H4 (cell line): ENCODE measurements at regions not wholly inside any gene's neighbourhood (a gene's known extent, or its start where the extent isn't known, plus 50 kb on each side); places are given as distances from the start of the nearest gene placed in this dataset.
A peak's percentile ranks its signal among the peaks of the same experiment; 100 is the strongest.

Experiments
- DNase-seq: peaks from one replicate; pipeline ENCODE4 v3.0.0-alpha.2; 2015; ENCODE audit warnings: low spot score

DNA sequence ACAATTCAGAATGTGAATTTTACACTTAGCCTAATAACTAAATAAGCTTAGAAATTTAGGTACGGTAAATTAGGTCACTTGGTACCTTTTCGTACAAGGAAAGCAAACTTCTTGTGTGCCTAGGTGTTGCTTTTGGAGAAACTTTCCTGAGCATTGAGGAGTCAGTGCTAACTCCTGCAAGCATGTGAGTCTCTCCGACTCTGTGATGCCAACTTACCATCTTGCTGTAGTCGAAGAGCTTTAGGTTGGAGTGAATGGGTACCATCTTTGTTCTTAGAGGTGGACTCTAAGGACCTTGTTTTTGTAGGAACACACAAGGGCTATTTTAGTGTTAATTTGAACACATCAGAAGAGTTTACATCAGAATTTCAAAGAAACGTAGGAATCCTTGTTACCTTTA lies 688.9 kb downstream of the USP25 start:
- DNase-seq: no peak

DNA sequence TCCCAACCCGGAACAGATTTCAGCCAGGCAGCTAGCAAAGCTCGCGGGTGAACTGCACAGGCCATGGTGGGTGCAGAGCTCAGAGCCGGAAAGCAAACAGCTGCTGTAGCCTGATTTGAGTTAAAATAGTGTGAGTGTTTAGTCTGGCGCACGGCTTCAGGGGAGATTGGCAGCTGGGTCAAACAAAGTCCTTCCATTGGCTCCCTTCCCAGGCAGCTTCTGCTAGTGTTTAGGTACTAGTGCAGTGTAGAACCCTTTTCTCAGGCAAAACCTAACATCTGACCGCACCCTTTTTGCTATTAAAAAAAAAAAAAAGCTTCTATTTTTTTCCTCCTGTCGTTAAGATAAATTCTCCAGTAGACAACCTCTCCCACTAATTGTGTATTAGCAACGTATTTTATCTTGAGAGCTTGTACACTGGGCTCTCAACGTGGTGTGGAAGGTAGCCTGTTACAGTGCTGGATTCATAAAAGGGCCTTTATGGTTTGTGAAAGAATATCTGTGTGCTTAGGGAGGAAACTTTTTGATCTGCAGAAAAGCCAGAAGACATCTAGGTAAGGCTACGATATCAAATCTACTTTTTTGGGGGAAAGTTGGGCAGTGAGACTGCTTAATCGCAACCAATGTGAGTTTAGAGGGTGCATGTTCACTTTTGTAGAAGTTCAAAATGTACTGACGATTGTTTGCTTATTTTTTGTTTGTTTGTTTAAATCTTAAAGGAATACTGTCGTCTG lies 689.6 kb downstream of the USP25 start:
- DNase-seq: peak; percentile 97

DNA sequence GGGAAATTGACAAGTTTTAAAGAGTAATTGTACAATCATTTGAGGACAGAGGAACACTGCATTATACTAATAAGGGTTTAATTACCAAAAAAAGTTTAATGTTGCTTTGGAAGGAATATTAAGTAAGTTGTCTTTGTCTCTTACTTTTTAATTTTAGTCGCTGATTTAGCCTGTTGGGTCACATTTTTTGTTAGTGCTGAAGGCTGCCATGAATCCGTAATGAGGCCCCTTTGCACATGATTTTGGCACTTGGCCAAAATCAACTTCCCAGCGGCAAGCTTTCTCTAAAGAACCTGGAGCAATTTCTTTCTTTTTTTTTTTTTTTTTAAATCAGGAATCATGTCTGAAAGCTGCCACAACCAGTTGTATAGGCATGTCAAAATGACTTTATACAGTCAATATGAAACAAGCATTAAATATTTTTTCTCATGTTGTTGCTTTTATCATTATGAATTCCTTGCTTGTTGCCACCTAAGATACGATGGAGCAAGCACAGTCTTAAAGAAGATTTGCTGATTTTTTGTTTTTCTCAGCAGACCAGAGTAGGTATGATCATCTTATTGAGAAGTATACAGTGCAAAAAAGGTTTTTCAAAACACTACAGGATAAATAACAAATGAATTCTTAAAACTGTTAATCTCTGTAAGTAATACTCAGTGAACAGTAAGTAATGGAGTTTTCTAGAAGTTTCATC lies 690.4 kb downstream of the USP25 start:
- peak; percentile 66 for DNase-seq

DNA sequence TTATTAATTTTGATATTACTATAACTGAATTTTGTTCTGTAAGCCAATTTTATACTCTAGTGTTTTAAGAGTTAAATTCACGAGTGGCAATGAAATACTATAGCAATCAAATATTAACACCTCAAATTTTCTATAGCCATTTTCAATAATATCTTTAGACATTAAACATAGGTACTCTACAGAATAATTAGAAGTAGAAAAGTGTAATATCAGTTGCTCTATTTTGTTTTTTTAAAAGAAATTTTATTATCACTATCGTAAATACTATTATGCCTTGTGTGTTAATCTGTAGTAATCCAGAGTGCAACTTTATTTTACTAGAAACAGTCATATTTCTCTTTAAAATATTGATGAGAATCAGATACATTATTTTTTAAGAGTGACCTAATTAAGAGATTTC lies 691.2 kb downstream of the USP25 start:
- DNase-seq: no peak

DNA sequence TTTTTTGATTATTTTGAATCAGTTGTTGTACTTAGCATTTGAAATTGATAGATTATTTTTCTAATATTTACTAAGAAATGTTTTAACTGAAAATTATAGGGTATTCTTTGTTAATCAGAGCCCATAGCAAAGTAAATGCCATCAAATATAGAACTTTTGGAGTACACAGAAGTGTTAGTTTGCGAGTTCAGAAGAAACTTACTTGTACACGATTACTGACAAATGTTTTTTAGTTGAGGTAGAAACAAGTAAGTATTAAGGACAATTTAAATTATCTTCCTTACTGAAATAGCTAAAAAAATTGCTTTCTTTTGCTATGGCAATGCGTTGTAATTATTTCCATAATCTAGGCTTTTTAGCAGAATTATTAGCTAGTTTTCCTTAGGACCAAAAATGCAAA lies 692.2 kb downstream of the USP25 start:
- no peak for DNase-seq

DNA sequence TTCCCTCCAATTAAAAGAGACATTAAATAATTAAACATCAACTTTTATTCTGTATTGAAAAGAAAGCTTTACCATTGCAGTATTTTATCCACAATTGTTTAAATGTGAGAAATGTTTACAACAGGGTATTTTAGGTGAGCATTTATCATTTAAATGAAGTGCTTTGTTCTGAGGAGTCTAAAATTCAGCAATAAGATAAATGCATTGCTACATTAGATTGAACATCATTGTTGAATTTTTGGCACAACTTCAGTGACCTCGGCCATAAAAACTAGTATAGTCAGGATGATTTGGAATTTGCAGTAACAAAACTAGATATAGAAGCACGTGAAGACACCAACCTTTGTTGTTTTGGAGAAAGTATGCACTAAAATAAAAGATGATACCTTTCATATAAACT lies 692.9 kb downstream of the USP25 start:
- DNase-seq: no peak

DNA sequence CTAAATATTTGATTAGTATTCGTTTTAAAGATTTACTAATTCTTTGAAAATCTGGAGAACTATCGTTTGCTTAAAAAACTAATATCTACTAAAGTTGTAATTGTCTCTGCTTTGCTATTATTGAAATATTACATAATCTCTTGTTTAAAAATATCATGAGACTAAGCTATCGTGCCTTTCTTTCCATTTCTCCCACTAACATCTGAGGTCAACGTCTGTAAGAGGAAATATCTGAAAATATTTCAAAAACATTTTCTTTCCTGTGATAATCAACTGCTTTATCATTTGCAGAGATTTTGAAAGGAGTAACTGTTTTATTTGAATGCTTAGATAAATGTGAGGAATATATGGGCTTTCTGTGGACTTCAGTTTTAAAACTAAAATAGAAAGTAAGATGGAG lies 694.1 kb downstream of the USP25 start:
- no peak for DNase-seq

DNA sequence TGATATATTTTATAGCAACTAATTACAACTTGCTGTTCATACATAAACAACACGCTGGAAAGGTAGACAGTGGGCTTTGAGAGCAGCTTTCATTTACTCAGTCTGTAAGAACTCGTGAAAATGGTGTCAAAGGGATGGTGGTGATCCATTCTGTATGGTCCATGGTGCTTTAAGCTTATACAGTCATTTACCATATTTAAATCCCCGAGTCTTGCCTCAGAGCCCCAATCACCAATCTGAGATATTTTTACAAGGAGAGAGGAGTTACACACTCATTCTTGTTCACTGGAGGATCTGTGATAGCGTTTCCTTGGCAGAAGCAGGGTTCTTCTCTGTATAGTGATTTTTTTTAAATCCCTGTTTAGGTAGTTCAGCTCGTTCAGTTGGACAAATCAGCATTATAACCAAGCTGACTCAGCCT lies 694.6 kb downstream of the USP25 start:
- peak; percentile 13 for DNase-seq

DNA sequence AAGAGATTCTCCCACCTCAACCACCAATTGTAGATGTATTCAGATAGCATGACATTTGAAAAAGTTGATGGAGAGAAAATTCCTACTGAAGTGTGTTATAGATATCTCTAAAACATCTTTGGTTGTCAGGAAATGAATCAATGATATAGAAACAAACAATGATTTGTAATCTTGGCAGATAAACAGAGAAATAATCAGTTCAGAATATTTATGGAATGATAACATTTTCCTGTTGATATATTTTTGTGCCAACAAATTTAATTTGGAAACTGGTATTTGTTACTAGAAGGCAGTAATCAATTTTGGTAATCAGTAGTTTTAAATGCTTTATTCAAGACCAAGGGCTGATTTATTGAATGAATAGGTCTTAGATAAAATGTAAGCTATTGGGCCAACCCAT lies 695.6 kb downstream of the USP25 start:
- no peak for DNase-seq

DNA sequence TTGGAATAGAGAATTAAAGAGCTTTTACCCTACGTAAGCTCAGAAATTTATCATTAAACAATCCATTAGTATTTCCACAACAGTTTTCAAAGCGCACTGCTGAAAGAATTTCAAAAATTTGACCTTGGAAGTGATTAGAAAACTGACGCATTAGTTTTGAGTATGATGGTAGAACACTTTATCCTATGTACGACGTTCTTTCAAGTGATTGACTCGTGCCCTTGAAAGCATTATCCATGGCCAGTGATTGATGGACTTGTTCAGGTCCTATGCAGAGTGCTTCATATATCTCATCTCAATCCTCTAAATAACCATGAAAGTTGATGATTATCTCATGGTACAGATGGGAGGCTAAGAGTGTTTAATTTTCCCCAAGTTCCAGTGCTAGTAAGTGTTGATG lies 697.2 kb downstream of the USP25 start:
- DNase-seq: no peak

DNA sequence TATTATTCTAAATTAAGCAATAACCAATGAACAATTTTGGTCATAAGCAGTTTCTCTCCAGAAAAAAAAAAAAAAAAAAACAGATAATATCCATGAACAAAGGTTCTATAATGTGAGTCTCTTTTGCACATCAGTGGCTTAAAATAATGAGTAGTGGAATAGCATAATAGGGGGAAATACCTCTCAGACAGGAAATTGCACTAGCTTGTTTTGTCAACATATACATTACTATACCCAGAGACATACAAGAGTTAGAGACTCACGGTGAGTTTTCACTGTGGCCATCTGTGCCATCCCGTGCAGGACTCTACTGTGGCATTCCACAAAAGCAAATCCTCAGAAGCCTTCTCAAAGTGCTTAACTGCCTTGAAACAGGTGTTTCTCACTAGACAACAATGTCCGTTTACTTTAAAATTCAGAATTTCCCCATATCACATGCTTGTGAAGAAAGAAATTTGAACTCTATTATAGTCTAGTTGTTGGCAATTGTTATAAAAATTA lies 697.9 kb downstream of the USP25 start:
- no peak for DNase-seq

DNA sequence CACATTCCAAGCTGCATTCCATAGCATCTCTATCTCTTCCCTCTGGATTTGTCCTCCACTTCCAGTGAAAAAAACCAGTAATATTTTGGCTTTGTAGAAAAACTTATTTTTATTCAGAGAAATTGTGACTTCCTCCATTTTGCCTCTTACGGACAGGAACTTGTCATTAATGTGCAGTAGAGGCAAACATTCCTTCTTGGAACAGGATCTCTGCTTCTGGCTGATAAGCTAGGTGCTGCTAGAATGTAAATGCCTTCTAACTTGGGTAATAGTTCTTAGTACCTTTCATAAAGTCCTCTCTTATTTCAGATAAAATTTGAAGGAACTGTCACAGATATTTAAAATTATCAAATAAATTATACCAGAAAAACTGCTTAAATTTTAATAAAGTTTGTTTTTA lies 707.8 kb downstream of the USP25 start:
- no peak for DNase-seq

DNA sequence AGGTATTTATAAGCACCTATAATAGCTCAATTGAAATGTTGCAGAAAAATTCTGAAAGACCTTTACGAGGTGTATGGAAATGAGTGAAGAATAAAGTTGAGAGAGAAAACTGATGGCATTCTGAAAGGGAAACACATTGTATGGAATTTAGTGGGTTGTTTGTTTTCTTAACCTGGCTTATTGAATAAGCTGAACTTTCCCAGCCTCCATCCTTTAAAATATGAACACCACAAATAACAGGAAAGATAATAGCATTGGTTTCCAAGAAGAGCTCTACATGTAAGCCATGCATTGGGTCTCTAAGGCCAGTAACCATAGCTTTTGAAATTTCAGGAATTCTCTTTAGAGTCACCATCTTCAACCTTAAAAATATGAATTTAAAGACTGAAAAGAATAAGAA lies 709.0 kb downstream of the USP25 start:
- DNase-seq: no peak

DNA sequence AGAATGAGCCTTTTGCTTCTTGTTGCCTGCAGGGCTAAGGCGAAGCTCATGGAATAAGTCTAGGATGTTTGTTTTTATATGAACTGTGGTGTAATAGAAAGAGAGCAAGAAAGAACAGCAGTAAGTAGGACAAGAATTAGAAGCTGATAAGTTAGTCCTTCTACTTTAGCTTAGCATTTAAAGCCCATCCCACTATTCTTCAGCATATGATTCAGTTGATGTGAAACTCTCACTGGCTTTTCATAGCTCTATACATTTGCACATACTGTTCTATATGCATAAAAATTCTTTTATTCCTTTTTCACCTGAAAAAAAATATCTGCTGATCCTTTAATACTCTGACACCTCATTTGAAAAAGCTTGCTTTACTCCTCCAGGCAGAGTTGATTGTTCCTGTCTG lies 712.0 kb downstream of the USP25 start:
- peak; percentile 13 for DNase-seq

DNA sequence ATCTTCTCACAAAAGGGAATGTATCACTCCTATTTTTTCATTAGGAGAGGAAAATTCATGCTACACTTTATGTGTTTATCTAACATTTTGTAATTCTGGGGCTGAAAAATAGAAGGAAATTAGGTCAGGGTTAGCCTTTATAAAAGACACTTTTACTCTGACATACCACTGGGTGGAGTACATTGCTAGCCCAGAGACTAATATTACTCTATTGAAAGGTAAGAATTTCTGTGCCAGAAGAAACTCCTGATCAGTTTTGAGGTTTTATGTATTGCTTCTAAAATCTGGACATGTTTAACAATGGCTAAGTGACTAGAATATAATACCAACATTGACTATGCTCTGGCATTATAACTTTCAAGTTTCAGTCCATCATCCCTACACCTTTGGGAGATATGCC lies 724.6 kb downstream of the USP25 start:
- no peak for DNase-seq

DNA sequence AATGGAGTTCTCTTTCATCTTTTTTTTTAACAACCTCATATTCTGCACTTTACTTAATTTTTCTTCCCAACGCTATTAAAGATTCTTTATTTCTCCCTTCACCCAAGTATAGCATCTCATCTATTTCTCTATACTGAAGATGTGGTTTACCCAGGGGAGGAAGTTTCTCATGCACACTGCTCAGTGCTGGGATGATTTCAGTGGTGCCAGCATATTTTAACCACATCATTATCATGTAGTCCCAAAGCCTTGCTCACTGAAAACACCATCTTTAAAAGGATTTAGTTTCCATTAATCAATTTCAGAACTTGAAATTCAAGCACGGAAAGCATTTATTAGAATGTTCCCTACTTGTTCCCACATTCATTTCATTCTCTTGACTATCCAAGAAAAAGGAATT lies 725.7 kb downstream of the USP25 start:
- DNase-seq: no peak

DNA sequence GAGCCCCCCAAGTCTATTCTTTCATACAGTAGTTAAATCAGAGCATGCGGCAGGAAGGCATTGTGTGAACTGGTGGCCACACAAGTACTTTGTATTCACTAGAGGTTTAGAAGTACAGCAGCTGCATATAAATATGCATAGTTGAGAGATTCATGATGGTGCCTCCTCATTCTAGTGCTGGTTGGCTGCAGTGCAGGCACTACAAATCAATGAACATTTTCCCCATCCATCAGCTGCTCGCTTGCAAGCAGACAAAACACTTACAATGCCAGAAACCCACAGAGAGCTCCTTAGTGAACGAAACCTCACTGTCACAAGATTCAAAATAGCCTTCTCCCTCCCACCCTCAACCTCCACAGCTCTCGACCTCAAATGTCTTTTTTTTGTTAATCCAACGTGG lies 726.2 kb downstream of the USP25 start:
- DNase-seq: no peak

DNA sequence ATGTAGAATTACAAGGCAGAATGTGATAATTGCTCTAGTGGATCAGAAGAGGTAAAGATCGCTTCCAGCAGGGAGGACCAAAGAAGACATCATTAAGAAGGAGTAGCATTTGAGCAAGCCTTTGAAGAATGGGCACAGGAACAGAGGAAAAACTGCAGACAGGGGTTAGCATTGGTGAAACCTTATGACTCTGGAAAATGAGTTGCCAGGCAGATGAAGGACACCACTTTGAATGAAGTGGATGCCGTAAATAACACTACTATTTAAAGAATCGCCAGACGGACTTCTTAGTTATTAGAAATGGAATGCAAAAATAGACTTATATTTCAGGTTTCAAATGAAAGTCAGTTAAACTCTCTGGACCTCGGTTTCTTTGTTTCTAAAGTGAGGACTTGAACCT lies 727.7 kb downstream of the USP25 start:
- no peak for DNase-seq

DNA sequence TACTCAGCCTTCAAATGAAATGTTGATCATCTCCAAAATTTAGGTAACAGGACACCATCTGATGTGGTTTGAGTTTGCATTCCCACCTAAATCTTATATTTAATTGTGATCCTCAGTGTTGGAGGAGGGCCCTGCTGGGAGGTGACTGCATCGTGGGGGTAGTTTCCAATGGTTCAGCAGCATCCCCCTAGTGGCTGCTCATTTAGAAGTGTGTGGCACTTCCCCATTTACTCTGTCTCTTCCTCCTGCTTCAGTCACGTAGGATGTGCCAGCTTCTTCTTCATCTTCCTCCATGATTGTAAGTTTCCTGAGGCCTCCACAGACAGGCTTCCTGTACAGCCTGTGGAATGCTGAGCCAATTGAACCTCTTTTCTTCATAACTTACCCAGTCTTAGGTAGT lies 731.2 kb downstream of the USP25 start:
- no peak for DNase-seq

DNA sequence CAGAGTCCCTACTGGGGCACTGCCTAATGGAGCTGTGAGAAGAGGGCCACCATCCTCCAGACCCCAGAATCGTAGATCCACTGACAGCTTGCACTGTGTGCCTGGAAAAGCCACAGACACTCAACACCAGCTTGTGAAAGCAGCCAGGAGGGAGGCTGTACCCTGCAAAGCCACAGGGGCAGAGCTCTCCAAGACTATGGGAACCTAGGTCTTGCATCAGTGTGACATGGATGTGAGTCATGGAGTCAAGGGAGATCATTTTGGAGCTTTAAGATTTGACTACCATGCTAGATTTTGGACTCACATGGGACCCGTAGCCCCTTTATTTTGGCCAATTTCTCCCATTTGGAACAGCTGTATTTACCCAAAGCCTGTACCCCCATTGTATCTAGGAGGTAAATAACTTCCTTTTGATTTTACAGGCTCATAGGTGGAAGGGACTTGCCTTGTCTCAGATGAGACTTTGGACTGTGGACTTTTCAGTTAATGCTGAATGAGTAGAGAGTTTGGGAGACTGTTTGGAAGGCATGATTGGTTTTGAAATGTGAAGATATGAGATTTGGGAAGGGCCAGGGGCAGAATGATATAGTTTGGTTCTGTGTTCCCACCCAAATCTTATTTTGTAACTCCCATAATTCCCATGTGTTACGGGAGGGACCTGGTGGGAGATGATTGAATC lies 734.6 kb downstream of the USP25 start:
- peak; percentile 8 for DNase-seq

DNA sequence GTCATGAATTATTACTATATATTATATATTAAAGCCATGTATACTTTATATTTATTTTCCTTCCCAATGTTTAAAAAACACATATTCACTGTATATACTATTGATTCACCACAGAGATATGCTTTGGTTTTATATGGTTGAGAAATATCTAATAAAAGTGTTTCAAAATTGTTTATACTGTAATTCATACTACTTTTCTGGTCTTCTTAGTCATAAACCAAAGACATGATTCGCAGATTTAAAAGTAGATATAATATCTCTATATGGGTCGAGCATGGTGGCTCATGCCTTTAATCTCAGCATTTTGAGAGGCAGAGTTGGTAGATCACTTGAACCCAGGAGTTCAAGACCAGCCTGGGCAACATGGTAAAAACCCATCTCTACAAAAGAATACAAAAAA lies 738.4 kb downstream of the USP25 start:
- DNase-seq: no peak

DNA sequence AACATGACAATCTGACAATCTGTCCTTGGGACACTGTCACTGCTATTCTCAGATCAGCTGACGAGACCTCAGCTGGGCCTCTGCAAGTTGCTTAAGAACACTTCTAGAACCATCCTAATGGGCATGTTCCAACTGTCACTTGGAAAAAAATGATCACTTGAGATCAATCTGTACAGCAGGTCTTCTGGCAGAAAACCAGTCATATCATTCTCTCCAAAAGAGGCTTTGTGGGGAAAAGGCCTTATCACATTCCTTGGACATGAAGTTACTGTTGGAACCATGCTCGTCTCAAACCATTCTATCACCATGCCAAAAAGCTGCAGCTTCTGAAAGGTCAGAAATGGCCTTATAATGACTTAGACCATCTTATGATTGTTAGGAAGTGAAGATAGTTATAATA lies 744.2 kb downstream of the USP25 start:
- DNase-seq: no peak
